ENCODE measurements at regions not wholly inside any gene's neighbourhood (a gene's known extent, or its start where the extent isn't known, plus 50 kb on each side); places are given as distances from the start of the nearest gene placed in this dataset.
"Not testable (repeated sequence)": the region's sequence is repeated elsewhere in the genome, so short reads cannot be mapped to it uniquely, and the experiment has no call there.

DNA sequence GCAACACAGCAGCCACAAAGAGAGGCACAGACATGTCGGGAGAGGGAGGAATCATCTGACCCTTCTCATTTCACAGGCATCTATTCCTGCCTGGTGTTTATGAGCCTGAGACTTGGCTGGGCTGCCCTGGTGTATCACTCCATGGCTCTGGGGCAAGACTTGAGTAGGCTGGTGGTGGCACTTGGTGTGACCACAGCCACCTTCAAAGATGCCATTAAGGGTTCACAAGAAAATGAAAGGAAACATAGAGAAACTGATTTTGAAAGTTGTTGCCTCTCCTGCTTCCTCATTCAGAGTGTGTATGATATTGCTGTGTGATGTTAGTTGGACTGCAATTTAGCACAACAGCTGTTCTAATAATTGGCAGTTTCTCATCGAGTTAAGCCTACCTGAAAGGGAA lies 298.8 kb downstream of the FAM72C start:
- no peaks in the 10 kb centered on the region for H3K36me3 ChIP-seq (ENCODE audit: control insufficient read depth, insufficient read depth, low read length)
- no peaks in the 10 kb centered on the region for H3K4me1 ChIP-seq (ENCODE audit: control insufficient read depth, insufficient read depth, low read length, poor library complexity, severe bottlenecking)
- no peaks in the 10 kb centered on the region for H3K27me3 ChIP-seq (replicated peaks; ENCODE audit: control insufficient read depth, insufficient read depth, low read length, poor library complexity, severe bottlenecking)
- no peaks in the 10 kb centered on the region for H3K9me3 ChIP-seq (ENCODE audit: control insufficient read depth, low read length)
- no peak overlapping the region for H3K27ac ChIP-seq (ENCODE audit: insufficient read depth, low read length, poor library complexity, severe bottlenecking)
- no peak overlapping the region for H3K4me3 ChIP-seq (ENCODE audit: insufficient read depth, low read depth, low read length, poor library complexity, severe bottlenecking)
- DNase-seq: no peak

DNA sequence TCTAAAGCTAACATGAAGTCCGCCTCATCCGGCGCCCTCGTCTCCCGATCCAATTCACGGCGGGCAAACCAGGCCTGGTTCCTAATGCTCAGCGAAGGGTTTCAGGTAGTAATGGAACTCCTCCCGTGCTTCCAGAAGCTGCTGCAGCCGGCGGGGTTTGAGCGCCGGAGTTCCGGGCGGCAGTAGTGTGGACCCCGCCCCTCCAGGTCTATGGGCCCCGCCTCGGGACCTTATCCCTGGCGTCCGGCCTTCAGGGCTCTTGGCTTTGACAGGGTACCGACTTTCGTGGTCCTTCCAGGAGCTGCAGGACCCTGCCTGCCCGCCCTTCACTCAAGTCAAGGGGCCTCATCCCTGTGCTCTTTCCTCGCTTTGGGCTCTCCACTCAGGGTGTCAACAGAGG lies 304.1 kb downstream of the FAM72C start:
- Histone ChIP-seq H3K4me1 (ENCODE audit: control insufficient read depth, insufficient read depth, low read length, poor library complexity, severe bottlenecking) (no peaks in the 10 kb centered on the region), H3K27me3 (replicated peaks; ENCODE audit: control insufficient read depth, insufficient read depth, low read length, poor library complexity, severe bottlenecking) (peaks cover 2% of the 10 kb centered on the region), H3K36me3 (ENCODE audit: control insufficient read depth, insufficient read depth, low read length) (no peaks in the 10 kb centered on the region), H3K4me3 (ENCODE audit: insufficient read depth, low read depth, low read length, poor library complexity, severe bottlenecking) (no peak overlapping the region), H3K9me3 (ENCODE audit: control insufficient read depth, low read length) (no peaks in the 10 kb centered on the region), H3K27ac (ENCODE audit: insufficient read depth, low read length, poor library complexity, severe bottlenecking) (no peak overlapping the region)
- no peak for DNase-seq

DNA sequence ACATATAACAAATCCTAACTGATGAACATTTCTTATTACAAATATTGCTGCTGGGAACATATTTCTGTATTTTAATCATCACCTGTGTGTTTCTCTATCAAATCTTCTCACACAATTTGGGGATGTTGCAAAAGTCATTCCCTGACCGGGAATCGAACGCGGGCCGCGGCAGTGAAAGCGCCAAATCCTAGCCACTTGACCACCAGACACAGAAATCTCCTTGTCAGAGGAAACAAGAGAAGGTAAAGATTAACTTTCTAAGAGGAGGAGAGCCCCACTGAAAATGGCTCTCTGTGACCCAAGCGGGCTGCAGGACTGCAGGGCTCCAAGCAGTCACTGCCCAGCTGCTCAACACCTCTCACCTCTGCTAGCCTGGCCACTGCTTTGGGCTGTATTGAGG lies 304.9 kb downstream of the FAM72C start:
- DNase-seq: no peak
- H3K27ac ChIP-seq (ENCODE audit: insufficient read depth, low read length, poor library complexity, severe bottlenecking): no peak overlapping the region
- H3K36me3 ChIP-seq (ENCODE audit: control insufficient read depth, insufficient read depth, low read length): no peaks in the 10 kb centered on the region
- H3K4me3 ChIP-seq (ENCODE audit: insufficient read depth, low read depth, low read length, poor library complexity, severe bottlenecking): no peak overlapping the region
- H3K9me3 ChIP-seq (ENCODE audit: control insufficient read depth, low read length): no peaks in the 10 kb centered on the region
- no peaks in the 10 kb centered on the region for H3K4me1 ChIP-seq (ENCODE audit: control insufficient read depth, insufficient read depth, low read length, poor library complexity, severe bottlenecking)
- H3K27me3 ChIP-seq (replicated peaks; ENCODE audit: control insufficient read depth, insufficient read depth, low read length, poor library complexity, severe bottlenecking): peaks cover 2% of the 10 kb centered on the region

DNA sequence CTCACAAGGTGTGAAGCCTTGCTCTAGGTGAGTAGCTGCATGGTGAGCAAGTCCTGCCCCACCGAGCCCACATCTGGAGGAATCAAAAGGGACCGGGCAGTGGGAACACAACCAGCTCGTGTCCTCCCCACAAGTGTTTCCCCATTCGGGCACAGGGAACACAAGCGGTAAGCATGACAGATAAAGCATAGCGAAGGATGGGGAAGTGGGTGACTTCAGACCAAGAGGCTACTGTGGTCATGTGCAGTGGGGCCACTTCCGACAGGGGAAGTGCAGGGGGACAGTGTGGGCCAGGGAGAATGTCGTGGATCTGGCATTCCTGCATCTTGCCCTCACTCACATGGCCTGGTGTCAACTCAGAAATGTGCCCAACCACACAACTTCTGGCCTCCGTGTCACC lies 306.2 kb downstream of the FAM72C start:
- no peaks in the 10 kb centered on the region for H3K9me3 ChIP-seq (ENCODE audit: control insufficient read depth, low read length)
- no peaks in the 10 kb centered on the region for H3K4me1 ChIP-seq (ENCODE audit: control insufficient read depth, insufficient read depth, low read length, poor library complexity, severe bottlenecking)
- peaks cover 2% of the 10 kb centered on the region for H3K27me3 ChIP-seq (replicated peaks; ENCODE audit: control insufficient read depth, insufficient read depth, low read length, poor library complexity, severe bottlenecking)
- H3K36me3 ChIP-seq (ENCODE audit: control insufficient read depth, insufficient read depth, low read length): no peaks in the 10 kb centered on the region
- no peak overlapping the region for H3K4me3 ChIP-seq (ENCODE audit: insufficient read depth, low read depth, low read length, poor library complexity, severe bottlenecking)
- no peak for DNase-seq
- no peak overlapping the region for H3K27ac ChIP-seq (ENCODE audit: insufficient read depth, low read length, poor library complexity, severe bottlenecking)

DNA sequence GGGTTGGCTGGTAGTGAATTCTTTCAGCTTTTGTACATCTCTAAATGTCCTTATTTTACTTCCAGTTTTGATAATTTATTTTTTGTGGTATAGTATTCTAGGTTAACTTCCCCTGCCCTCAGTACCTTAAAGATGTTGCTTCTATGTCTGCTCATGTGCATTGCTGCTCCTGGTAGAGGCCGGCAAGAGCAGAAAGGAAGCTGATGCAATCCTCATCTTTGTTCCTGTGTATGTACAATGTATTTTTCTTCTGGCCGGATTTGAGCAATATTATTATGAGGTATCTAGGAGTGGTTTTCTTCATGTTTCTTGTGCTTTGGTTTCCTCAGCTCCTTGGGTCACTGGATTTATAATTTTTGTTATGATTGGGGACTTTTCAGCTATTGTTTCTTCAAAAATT lies 308.7 kb downstream of the FAM72C start:
- not testable (repeated sequence) for H3K4me3 ChIP-seq (ENCODE audit: insufficient read depth, low read depth, low read length, poor library complexity, severe bottlenecking); H3K27me3 ChIP-seq (replicated peaks; ENCODE audit: control insufficient read depth, insufficient read depth, low read length, poor library complexity, severe bottlenecking); H3K9me3 ChIP-seq (ENCODE audit: control insufficient read depth, low read length); H3K27ac ChIP-seq (ENCODE audit: insufficient read depth, low read length, poor library complexity, severe bottlenecking); H3K36me3 ChIP-seq (ENCODE audit: control insufficient read depth, insufficient read depth, low read length); DNase-seq; H3K4me1 ChIP-seq (ENCODE audit: control insufficient read depth, insufficient read depth, low read length, poor library complexity, severe bottlenecking)

DNA sequence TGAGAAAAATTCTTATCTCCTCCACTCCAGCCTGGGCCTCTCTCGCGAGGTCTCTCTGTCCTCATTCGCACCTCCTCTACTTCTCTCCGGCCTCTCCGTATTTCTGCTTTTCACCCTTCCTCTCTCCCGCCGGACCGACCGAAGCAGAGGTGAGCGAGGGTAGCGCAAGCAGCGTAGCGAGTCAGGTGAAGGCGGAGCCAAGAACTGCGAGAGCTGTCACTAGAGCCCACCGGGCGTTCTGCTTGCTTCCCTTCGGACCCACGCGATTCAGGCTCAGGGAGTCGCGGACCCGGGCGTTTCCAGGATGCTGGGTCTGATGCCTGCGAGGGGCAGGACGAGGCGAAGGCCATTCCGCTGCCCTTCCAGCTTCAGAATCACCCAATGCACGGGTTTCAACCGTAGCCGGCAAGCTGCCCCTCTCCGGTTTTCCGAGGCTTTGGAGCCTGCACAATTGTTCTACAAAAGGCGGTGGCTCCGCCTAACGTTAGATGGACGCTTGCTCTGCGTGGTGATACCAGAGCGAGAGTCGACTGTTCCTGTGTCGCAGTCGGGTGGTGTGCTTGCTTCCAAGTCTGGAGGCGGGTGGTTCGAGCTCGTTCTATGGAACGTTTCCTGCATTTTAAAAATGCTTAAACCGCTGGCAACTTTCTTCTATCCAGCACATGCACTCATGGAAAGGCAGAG lies 310.2 kb downstream of the FAM72C start:
- H3K27me3 ChIP-seq (replicated peaks; ENCODE audit: control insufficient read depth, insufficient read depth, low read length, poor library complexity, severe bottlenecking): peaks cover 2% of the 10 kb centered on the region
- no peaks in the 10 kb centered on the region for H3K9me3 ChIP-seq (ENCODE audit: control insufficient read depth, low read length)
- no peaks in the 10 kb centered on the region for H3K36me3 ChIP-seq (ENCODE audit: control insufficient read depth, insufficient read depth, low read length)
- no peak overlapping the region for H3K27ac ChIP-seq (ENCODE audit: insufficient read depth, low read length, poor library complexity, severe bottlenecking)
- DNase-seq: no peak
- H3K4me1 ChIP-seq (ENCODE audit: control insufficient read depth, insufficient read depth, low read length, poor library complexity, severe bottlenecking): no peaks in the 10 kb centered on the region
- H3K4me3 ChIP-seq (ENCODE audit: insufficient read depth, low read depth, low read length, poor library complexity, severe bottlenecking): no peak overlapping the region

DNA sequence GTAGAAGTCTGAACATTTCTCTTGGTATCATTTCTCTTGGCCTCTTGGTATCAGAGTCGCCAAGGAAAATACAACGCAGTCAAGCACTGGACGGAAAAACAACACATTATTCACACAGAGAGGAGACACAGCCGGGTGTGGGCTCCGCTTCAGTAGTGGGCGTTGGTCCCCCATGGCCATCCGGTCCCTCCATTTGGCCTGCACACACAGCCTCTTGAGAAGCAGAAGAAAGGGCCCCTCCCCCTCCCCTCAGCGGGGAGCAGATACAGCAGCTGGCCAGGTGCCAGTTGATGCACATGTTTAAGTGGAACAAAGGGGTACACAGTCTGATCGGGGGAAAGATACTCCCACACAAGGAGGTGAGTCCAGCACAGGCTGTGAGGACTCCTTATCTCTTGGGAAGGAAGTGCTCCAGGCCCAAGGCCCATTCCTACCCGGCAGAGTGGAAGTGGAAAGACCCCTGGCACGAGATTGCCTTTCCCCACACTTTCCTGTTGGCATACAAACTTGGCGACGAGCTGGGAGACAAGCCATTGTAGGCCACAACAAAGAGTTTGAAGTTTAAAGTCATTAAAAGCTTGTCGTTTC lies 311.3 kb downstream of the FAM72C start:
- Histone ChIP-seq H3K27me3 (replicated peaks; ENCODE audit: control insufficient read depth, insufficient read depth, low read length, poor library complexity, severe bottlenecking) (no peaks in the 10 kb centered on the region), H3K27ac (ENCODE audit: insufficient read depth, low read length, poor library complexity, severe bottlenecking) (no peak overlapping the region), H3K9me3 (ENCODE audit: control insufficient read depth, low read length) (no peaks in the 10 kb centered on the region), H3K4me1 (ENCODE audit: control insufficient read depth, insufficient read depth, low read length, poor library complexity, severe bottlenecking) (no peaks in the 10 kb centered on the region), H3K36me3 (ENCODE audit: control insufficient read depth, insufficient read depth, low read length) (no peaks in the 10 kb centered on the region), H3K4me3 (ENCODE audit: insufficient read depth, low read depth, low read length, poor library complexity, severe bottlenecking) (no peak overlapping the region)
- DNase-seq: no peak

DNA sequence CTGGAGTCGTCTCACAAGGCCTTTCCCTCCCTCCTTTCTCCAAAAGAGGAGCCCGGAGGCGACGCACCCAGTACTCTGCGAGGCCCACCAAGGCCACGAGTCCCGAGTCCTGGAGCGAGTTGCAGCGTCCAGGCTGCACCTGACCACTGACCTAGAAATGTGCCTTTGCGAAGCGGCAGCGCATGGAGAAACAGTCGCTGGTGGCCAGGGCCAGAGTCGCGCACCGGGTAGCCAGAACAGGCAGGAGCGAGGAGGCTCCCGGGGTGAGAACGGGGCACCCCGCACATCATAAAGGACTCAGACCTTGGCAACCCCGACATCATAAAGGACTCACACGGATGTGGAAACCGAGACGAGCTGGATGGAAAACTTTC lies 318.4 kb downstream of the FAM72C start:
- Histone ChIP-seq H3K27ac (ENCODE audit: insufficient read depth, low read length, poor library complexity, severe bottlenecking) (no peak overlapping the region), H3K27me3 (replicated peaks; ENCODE audit: control insufficient read depth, insufficient read depth, low read length, poor library complexity, severe bottlenecking) (no peaks in the 10 kb centered on the region), H3K4me1 (ENCODE audit: control insufficient read depth, insufficient read depth, low read length, poor library complexity, severe bottlenecking) (no peaks in the 10 kb centered on the region), H3K36me3 (ENCODE audit: control insufficient read depth, insufficient read depth, low read length) (no peaks in the 10 kb centered on the region), H3K4me3 (ENCODE audit: insufficient read depth, low read depth, low read length, poor library complexity, severe bottlenecking) (no peak overlapping the region), H3K9me3 (ENCODE audit: control insufficient read depth, low read length) (no peaks in the 10 kb centered on the region)
- DNase-seq: no peak

DNA sequence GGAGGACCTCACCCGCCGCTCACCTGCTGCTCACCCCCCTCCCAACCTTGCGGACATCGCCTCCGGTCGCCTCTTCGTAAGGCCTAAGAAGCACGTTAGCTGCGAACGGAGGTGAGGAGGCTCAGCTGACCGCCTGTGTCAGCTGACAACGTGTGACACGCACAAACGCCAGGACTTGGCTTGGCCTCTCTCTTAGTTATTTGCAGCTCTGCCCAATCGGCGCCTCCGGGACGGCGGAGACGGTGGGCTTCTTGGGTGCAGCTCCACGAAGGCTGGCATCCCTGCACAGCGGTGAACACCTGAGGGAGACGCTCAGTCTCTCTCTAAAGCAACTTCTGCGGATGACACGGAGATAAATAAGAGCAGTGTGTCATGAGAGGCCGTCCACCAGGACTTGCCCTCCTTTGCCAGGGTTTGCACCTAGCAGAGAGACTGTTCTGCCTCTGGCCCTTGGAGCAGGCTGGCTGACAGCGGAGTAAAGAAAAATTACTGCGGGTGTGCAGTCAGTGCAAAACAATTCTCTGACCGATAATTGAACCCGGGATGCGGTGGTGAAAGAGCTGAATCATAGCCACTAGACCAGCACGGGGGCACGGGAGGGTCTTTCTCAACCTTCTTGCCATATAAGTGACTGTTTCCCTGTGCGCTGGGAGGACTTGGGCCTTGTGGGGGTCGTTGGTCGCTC lies 318.9 kb downstream of the FAM72C start:
- no peaks in the 10 kb centered on the region for H3K36me3 ChIP-seq (ENCODE audit: control insufficient read depth, insufficient read depth, low read length)
- H3K9me3 ChIP-seq (ENCODE audit: control insufficient read depth, low read length): no peaks in the 10 kb centered on the region
- H3K27ac ChIP-seq (ENCODE audit: insufficient read depth, low read length, poor library complexity, severe bottlenecking): no peak overlapping the region
- DNase-seq: no peak
- H3K27me3 ChIP-seq (replicated peaks; ENCODE audit: control insufficient read depth, insufficient read depth, low read length, poor library complexity, severe bottlenecking): no peaks in the 10 kb centered on the region
- H3K4me1 ChIP-seq (ENCODE audit: control insufficient read depth, insufficient read depth, low read length, poor library complexity, severe bottlenecking): no peaks in the 10 kb centered on the region
- H3K4me3 ChIP-seq (ENCODE audit: insufficient read depth, low read depth, low read length, poor library complexity, severe bottlenecking): no peak overlapping the region

DNA sequence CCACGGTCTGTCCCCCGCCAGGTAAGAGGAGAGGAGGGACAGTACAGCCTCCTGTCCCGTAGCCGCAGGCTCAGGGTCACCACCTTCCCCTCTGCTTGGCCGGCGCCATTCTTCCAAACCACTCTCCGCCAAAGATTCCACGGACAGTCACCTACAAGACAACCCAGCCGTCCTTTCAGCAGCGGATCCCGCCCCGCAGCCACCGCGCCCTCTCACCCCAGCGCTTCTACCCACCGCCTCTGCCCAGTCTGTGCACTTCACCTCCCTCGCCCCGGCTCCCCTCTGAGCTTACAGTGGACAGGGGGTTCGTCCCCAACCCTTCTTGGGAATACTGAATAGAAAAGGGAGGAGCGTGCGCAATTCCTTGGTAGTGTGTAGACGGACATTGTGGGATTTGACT lies 319.6 kb downstream of the FAM72C start:
- Histone ChIP-seq H3K9me3 (ENCODE audit: control insufficient read depth, low read length) (no peaks in the 10 kb centered on the region), H3K36me3 (ENCODE audit: control insufficient read depth, insufficient read depth, low read length) (no peaks in the 10 kb centered on the region), H3K27me3 (replicated peaks; ENCODE audit: control insufficient read depth, insufficient read depth, low read length, poor library complexity, severe bottlenecking) (no peaks in the 10 kb centered on the region), H3K4me3 (ENCODE audit: insufficient read depth, low read depth, low read length, poor library complexity, severe bottlenecking) (no peak overlapping the region), H3K4me1 (ENCODE audit: control insufficient read depth, insufficient read depth, low read length, poor library complexity, severe bottlenecking) (no peaks in the 10 kb centered on the region), H3K27ac (ENCODE audit: insufficient read depth, low read length, poor library complexity, severe bottlenecking) (no peak overlapping the region)
- no peak for DNase-seq

Measured in effector memory CD4-positive, alpha-beta T cell (primary cell).